ENCODE measurements at regions not wholly inside any gene's neighbourhood (a gene's known extent, or its start where the extent isn't known, plus 50 kb on each side); places are given as distances from the start of the nearest gene placed in this dataset.
A peak's percentile ranks its signal among the peaks of the same experiment; 100 is the strongest.
"Not testable (repeated sequence)": the region's sequence is repeated elsewhere in the genome, so short reads cannot be mapped to it uniquely, and the experiment has no call there.

DNA sequence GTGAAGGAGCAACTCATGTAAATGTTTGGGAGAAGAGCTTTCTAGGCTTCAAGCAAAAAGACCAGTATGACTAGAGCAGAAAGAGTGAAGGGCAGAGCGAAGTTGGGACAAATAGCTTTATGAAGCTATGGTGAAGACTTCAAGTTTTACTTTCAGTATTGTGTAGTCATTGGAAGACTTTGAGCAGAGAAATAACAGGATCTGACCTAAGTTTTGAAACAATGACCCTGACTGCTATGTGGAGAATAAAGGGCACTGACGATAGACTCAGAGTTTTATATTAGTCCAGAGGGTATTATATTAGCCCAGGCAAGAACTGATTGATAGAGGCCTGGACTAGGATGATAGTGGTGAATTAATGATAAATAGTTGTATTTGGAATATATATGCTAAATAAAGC, 187.3 kb downstream of the KTN1 start:
- no peak for DNase-seq (ENCODE audit: low read depth)

DNA sequence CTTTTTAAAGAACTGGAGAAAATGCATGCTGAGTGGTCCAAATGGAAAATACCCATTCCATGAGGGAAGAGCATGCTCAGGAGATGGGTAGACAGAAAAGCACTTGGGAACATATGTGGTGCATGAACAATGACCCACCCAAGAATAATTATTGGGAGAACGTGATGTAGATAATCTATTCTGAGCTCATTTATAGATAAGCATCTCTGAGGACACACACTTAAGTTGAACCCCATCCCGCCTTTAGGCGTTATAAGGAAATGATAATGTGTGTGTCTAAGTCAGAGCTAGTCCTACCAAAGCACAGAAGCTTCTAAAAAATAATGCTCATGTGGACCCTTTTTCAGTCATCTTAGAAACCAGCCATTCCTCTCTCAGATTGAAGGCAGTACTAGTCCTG, 189.9 kb downstream of the KTN1 start:
- no peak for DNase-seq (ENCODE audit: low read depth)

DNA sequence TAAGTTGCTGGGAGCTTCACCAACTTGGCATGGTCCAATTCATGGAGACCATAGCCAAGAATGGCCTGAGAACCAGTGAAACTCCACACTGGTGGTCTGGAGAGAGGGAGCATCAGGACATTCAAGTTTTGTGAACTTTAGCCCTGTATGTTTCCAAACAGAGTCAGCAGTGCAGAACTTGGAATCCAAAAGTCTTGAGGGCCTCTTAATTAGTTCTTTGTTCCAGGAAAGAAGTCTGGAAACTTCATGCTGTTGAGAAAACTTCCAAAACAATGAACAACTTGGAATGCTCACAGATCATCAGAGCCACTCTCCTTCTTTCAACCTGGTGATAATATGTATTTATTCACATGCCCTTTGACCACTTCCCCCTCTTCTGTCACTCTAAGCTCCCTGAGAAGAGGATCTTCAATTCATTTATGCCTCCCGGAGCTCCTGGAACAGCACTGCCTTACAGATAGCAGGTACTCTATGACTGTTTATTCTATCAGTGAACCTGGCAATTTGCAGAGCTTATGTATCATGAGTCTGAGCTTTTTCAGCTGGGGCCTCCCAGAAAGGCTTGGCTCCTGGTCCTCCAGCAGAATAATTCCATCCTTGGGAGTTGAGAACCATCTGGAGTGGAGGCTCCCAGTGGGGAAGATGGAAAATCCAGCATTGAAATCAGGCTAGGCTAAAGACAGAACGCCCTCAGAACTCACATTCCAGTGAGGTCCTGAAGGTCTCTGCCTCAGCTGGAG, 191.4 kb downstream of the KTN1 start:
- no peak for DNase-seq (ENCODE audit: low read depth)

DNA sequence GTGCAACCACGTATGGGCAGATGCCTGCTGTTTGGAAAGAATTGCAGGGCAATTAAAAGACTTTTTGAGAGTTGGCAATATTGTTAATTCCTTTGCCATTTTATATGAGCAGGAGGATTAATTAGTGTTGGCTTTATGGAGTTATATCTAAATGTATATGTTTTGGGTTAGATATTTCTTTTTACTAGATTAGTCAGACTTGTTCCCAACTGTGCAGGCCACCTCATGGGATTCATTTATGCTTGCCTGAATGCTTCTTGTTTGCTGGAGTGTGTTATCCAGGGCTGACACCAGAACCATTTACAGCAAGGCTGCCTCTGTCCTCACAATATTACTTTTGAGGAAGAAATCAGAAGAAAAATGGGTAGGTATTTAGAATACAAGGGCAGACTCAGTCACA, 192.5 kb downstream of the KTN1 start:
- DNase-seq (ENCODE audit: low read depth): no peak

DNA sequence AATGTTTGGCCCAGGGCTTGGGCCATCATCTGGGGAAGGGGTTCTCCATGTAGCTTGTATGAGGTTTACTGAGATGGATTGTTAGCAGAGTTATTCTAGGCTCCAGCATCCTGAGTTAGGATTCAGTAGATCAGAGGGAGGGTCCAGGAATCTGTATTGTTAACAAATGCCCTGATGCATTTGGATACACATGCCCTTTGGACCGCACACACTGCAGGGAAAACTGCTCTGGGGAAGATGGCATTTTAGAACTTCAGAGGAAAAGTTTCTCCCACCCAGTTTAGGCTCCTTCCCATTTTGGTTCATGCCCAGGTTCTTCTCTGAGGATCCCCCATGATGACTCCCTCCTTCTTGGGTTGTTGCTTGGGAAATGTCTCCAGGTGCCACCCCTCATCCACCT, 193.3 kb downstream of the KTN1 start:
- DNase-seq (ENCODE audit: low read depth): no peak

DNA sequence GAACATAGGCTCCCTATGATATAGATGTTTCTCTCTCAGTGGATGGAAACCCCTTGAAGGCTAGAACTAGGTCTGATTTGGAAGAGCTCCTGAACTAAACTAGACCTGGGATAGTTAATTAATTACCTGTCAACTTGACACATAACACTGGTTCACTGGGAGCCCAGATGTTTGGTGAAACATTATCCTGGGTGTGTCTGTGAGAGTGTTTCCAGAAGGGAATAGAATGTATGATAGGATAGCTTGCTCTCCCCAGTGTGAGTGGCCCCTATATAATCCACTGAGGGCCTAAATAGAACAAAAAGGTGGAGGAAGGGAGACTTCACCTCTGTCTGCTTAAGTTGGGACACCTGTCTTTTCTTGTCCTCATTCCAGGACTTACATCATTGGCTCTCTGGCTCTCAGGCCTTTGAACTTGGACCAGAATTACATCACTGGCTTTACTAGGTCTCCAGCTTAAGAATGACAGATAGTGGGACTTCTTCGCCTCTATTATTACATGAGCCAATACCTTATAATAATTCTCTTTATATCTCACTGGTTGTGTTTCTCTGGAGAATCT, 194.1 kb downstream of the KTN1 start:
- no peak for DNase-seq (ENCODE audit: low read depth)

DNA sequence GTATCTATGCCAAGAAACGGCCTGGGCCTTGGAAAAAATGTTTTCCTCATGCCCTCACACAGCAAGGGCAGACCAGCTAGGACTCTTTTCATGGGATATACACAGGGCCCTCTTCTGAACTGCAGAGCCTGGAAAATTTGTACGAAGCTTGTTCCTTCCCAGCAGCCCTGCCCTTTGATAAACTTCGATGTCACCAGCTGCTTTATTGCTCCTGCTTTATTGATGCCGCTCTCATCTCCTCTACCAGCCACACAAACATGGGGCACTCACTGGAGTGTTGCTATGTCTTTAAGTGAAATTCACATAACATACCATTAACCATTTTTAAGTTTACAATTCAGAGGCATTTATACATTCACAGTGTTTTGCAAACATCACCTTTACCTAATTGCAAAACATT, 197.9 kb downstream of the KTN1 start:
- DNase-seq (ENCODE audit: low read depth): no peak

DNA sequence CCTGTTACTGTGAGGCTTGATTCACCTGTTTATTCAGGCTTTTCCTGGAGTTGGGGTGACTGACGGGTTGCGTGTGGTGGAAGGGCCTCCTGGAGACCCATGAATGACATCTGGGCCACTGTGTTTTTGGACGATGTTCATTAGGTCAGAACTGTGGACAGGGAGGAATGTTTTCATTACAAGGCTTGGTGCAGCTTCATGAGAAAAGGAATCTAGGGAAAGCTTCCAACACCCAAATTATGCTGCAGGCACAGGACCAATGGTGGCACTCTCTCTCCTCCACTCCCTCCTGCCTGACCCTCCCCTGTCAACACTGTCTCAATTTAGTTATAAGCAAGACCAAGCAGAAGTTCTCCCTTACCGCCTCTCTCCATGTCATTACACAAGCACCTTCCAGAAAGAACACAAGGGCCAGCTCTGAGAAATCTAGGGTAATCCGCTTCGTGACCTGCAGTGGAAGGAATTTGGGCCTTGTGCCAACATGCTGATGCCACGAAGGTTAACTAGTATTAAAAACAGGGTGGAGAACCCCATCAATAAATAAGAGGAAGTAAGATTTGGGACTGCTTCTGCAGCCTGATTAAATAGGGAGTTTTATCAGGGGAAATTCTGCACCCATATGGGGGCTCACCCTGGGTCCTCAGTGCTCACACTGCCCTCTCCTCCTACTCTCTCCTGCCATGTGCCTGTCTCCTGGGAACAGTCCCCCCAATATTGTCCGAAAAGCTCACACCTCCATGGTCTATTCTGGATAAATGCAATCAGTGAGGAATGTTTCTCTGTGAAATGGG, 200.3 kb downstream of the KTN1 start:
- DNase-seq (ENCODE audit: low read depth): no peak

DNA sequence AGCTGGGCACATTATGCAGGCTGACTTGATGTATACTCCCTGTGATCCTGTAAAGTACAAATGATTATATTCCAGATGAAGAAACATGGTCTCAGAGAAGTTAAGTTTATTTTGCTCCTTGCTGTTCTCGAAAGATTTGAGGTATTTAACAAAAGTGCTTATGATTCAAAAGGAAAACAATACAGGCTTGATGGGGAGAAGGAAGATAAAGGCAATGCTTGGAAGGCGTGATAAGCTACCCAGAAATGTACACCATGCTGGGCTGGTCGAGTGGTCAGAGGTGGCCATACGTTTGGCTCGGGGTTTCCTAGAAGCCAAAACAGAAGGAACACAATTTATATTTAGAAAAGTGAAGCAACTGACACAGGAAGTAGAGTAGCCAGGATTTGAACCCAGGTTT, 201.0 kb downstream of the KTN1 start:
- DNase-seq (ENCODE audit: low read depth): no peak

DNA sequence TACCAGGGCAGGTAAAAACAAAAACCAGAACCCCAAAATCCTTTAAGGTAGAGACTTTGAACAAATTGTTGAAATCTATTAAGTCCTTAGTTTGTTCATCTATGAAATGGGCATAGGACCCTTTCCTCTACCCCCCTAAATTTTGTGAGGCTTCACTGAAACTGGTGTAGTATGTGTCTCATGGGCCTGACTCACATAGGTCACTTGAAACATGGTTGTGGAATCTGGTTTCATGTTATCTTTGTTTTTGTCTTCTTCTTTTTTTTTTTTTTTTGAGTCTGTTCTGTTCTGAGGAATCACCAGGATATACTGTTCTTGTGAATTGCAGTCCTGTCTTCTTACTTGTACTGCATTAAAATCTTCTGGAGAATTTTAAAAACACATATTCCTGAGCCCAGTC, 202.2 kb downstream of the KTN1 start:
- DNase-seq (ENCODE audit: low read depth): no peak

DNA sequence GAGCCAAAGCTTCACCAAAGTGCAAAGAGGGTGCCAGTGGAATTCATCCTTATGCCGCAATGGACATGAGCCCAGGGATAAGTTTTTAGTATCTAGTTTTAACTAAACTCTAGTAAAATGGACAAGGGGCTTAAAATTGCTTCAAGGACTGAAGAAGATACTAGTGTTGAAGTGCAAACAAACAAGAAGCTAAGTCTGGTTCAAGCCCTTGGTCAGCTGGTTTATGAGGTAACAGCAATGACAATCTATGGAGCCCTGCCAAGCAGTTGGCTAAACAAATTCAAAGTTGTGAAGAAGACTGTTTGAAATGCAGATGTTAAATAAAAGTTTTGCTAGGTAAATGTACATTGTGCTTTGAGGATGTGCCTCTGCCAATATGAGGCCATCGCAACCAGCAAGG, 209.4 kb downstream of the KTN1 start:
- no peak for DNase-seq (ENCODE audit: low read depth)

DNA sequence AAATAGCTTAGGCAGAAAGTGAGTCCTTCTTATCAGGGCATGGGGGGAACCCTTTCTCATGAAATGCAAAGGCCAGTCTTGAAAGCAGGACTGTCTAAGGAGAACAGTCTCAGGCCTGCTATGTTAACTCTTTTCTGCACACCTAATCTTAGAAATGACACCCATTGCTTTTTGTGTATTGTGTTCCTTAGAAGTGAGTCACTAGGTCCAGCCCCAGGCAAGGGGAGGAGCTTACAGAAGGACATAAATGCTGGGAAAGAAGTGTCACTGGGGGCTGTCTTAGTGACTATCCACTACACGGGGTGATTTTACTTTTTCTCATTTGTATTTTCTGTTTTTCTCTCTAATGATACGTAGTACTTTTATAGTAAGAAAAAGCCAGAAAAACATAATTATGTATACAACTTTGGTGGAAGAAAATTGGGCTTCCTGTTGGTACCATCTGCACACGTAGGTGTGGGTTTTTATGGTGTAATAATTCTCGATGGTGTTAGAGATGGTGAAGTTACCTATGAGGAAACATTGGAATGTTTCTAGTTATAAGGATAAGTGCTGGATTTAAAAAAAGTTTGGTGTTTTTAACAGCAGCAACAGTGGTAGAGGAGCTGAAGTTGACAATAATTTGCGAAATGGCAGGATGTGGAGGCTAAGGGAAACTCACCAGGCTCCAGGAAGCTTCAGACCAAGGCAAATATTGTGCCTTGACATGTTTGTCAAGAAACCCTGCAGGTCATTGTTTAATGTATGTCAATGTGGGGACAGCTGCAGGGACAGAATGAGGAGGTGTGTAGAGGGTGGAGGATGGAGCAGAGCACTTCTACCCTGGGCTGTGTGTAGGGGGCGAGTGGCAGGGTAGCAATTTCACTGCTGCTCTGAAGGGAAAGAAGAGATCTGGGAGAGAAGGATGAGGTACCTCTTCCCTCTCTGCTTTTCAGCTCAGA, 214.9 kb downstream of the KTN1 start:
- no peak for DNase-seq (ENCODE audit: low read depth)

DNA sequence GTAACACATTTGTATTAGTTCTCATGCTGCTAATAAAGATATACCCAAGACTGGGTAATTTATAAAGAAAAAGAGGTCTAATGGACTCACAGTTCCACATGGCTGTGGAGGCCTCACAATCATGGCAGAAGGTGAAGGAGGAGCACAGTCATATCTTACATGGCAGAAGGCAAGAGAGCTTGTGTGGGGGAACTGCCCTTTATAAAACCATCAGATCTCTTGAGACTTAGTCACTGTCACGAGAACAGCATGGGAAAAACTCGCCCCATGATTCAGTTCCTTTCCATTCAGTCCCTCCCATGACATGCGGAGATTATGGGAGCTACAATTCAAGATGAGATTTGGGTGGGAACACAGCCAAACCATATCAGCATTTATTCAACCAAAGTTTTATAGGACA, 216.5 kb downstream of the KTN1 start:
- not testable (repeated sequence) for DNase-seq (ENCODE audit: low read depth)

DNA sequence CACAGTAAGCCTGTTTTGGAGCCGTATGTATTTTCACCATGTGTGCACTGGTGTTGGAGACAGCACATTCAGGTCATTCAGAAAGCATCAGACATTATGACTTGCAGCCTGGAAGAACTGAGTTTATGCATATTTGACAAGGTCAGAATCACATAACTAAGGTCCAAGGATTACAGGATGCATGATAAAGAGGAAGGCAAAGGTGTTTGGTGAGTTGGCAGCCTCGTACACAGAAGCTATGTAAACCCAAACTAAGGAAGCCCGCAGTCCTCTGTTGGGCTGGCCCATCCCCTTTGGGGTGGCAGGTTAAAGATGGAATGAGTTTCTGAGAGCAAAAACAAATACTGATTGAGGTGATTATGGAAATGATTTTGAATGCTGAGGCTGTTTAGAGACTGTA, 218.4 kb downstream of the KTN1 start:
- no peak for DNase-seq (ENCODE audit: low read depth)

DNA sequence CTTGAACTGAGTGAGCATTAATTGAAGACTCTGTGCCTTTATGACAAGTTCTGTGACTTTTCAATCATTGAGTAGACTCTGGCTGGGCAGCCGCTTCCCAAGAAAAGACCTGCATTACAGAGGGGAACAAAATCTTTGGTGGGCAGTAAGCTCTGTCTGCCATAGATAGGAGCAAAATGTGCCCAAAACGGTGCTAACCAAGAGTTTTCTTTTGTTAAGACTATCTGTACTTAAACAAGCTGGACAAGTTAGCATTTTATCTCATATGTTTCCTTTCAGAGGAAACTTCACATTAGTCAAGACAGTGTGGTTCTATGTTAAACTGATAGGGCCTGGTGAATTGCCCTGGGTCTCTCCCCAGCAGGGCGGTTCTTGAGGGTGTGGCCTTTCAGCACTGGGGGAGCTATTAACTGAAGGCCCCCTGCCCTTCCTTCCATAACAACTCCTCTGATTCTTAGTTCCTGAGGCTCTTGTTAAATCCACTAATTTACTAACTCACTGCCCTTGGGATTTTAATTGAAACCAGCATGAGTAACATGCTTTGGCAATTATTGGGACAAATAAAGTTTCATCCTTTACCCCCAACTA, 219.6 kb downstream of the KTN1 start:
- no peak for DNase-seq (ENCODE audit: low read depth)

DNA sequence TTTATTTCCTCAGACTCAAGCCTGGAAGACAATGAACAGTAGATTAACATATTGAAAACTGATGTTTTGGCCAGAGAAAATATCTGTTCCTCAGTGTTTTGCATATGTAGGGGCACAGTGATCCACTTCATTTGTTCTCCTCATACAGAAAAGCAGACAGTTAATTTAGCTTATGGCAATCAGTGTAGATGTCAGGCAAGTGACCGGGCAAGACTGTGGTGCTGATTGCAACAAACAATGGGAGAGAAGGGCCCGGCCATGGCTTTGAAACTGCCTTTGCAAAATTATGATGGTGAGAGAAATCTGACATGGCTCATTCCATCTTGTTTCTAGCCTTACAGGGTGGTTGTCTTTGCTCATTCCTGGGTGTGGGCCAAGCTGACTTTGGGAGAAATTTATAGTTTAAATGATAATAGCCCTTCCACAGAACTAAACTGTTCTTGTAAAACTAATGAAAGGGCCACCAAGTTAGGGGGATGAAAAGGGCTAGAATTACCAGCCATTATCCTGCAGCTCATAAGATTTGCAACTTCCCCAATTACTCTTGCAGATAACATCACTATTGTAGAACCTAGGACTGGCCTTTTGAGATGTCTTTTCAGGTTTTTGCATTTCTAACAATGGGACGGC, 220.3 kb downstream of the KTN1 start:
- no peak for DNase-seq (ENCODE audit: low read depth)

DNA sequence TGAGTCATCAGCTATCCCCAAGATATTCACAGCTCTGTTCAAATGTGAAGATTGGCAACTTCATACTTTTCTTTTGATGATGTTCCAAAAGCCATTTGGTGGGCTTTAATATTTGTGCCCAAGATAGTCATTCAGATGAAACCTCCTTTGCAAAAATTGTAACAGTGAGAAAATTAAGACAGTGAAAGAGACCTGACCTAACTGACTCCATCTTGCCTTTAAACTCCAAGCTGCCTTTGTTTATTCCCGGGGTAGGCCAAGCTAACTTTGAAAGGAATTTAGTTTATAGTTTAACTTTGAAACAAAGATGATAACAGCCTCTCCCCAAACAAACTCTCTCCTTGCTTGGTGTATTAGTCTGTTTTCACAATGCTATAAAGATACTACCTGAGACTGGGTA, 221.1 kb downstream of the KTN1 start:
- no peak for DNase-seq (ENCODE audit: low read depth)

DNA sequence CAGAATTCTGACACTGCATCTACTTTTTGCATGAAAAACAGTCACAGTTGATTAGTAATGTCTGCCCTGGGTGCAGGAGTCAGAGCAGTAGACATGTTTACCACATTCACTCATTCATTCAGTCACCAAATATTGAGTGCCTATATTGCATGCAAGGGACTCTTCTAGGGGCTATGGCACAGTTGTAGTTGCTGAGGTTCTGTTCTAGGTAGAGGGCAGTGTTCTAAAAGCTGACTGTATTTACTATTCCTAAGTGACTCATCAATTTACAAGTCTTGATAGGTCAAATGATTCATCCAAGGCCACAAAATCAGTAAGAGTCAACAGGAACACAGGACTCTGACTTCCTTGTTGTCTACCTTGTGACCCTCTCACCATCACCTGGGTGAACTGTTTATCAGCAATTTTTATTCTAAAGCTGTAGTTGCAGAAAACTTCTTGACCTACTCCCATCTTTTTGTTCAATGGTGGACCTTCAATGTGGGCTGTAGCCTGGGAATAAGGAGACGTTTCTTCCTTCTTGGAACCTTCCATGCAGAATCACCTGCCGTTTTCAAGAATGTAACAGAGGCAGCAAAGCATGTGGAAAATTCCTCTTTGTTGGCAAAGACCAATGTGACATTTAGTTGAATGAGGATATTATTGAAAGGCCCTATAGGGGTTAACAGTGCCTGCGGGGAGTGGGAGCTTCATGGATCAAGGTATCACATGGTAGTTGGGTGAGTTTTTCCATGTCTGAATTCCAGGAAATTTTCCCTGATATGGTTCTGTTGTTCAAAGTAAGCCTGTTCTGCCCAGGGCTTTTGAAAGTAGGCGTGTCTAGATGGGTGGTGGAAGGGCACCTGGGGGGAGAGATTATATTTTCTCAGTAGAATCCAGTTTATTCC, 223.2 kb downstream of the KTN1 start:
- peak; percentile 18 for DNase-seq (ENCODE audit: low read depth)

DNA sequence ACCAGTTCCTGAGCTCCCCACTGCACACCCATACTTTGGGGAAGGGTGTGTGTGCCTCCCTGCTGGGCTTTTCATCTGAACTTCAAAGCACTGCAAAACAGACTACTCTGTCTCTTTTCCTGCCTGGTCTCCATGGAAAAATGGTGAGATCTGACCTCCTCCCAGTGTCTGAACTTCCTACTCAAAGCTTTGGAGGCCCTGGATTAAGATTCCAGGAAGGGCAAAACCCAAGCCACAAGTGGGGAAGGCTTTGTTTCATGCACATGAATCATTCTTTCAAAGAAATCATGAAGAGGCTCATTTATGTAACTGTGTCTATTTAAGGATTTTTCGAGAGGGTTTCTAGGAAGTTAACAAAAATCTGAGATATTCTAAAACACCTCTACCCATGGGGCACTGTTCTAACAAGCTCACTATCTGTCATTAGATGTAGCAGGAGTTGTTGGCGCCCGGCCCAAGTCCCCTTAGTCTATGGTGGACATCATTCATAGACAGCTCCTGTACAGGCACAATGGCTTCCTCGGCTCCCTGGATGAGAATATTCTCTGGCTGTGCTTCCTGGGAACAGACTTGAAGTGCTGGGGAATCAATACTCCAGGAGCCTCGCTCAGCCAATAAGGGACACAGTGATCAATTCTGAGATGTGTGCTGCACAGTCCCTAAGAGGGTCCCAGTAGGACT, 224.0 kb downstream of the KTN1 start:
- no peak for DNase-seq (ENCODE audit: low read depth)

DNA sequence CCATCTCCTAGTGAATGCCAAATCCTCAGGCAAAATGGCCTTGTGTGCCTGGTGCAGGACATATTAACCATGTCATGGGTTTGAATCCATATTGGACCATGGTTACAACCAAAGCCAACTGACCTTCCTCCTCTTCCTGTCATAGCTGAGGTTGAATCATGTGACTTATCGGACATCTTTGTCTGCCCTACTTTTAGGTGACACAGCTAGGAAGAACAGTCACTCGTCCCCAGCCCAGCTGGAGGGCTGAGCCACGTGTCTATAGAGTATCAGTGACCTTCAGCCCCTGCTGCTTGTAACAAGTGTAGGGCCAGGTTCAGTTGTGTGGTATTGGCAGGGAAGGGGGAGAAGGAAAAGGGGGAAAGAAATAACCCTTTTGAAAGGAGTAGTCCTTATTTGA, 225.2 kb downstream of the KTN1 start:
- DNase-seq (ENCODE audit: low read depth): no peak
